ENCODE measurements at regions not wholly inside any gene's neighbourhood (a gene's known extent, or its start where the extent isn't known, plus 50 kb on each side); places are given as distances from the start of the nearest gene placed in this dataset.

GRCh38 chr9:29773676-29774075, 2200.4 kb upstream of the C9orf72 start:
- DNase-seq (no peak), ATAC-seq (no peak)
- Histone ChIP-seq H3K9me3 (no peaks in the 10 kb centered on the region), H3K4me1 (no peaks in the 10 kb centered on the region), H3K36me3 (no peaks in the 10 kb centered on the region), H3K4me3 (no peak overlapping the region), H3K27ac (no peak overlapping the region), H3K27me3 (ENCODE audit: low read depth) (no peaks in the 10 kb centered on the region)
- intact Hi-C loops (cut with DNase I) = no loop called here
- no peak for TF ChIP-seq CTCF (IDR thresholded peaks at IDR 0.05)

- Histone ChIP-seq H3K9me3 (no peaks in the 10 kb centered on the region), H3K27ac (no peak overlapping the region), H3K4me1 (no peaks in the 10 kb centered on the region), H3K36me3 (no peaks in the 10 kb centered on the region), H3K4me3 (no peak overlapping the region), H3K27me3 (ENCODE audit: low read depth) (no peaks in the 10 kb centered on the region)
- DNase-seq (no peak), ATAC-seq (no peak)
- TF ChIP-seq CTCF (IDR thresholded peaks at IDR 0.05) = no peak
- intact Hi-C loops (cut with DNase I) = no loop called here
These were observed 2202.2 kb upstream of the C9orf72 start for GRCh38 chr9:29775491-29775890.

GRCh38 chr9:29778281-29778849, 2205.1 kb upstream of the C9orf72 start:
- H3K27me3 ChIP-seq (ENCODE audit: low read depth) = no peaks in the 10 kb centered on the region
- no peaks in the 10 kb centered on the region for H3K9me3 ChIP-seq
- intact Hi-C loops (cut with DNase I) = no loop called here
- no peak for ATAC-seq
- no peak for TF ChIP-seq CTCF (IDR thresholded peaks at IDR 0.05)
- no peaks in the 10 kb centered on the region for H3K36me3 ChIP-seq
- no peak for DNase-seq
- H3K4me1 ChIP-seq = no peaks in the 10 kb centered on the region
- no peak overlapping the region for H3K27ac ChIP-seq
- H3K4me3 ChIP-seq = no peak overlapping the region

- intact Hi-C loops (cut with DNase I) = no loop called here
- Histone ChIP-seq H3K36me3 (no peaks in the 10 kb centered on the region), H3K4me1 (no peaks in the 10 kb centered on the region), H3K4me3 (no peak overlapping the region), H3K27ac (no peak overlapping the region), H3K9me3 (no peaks in the 10 kb centered on the region), H3K27me3 (ENCODE audit: low read depth) (no peaks in the 10 kb centered on the region)
- ATAC-seq (no peak), DNase-seq (no peak)
- no peak for TF ChIP-seq CTCF (IDR thresholded peaks at IDR 0.05)
These were observed 2220.7 kb upstream of the C9orf72 start for GRCh38 chr9:29793970-29794369.

GRCh38 chr9:29796291-29796952, 2223.1 kb upstream of the C9orf72 start:
- Histone ChIP-seq H3K27me3 (ENCODE audit: low read depth) (no peaks in the 10 kb centered on the region), H3K36me3 (no peaks in the 10 kb centered on the region), H3K27ac (no peak overlapping the region), H3K9me3 (no peaks in the 10 kb centered on the region), H3K4me3 (no peak overlapping the region), H3K4me1 (no peaks in the 10 kb centered on the region)
- TF ChIP-seq CTCF (IDR thresholded peaks at IDR 0.05) = no peak
- DNase-seq = no peak
- ATAC-seq = no peak
- intact Hi-C loops (cut with DNase I) = no loop called here
